HEK293 (cell line): ENCODE measurements at regions not wholly inside any gene's neighbourhood (a gene's known extent, or its start where the extent isn't known, plus 50 kb on each side); places are given as distances from the start of the nearest gene placed in this dataset.

Experiments used
- CTCF ChIA-PET: fragments of 350-600 bp; formaldehyde crosslinking; extraction: SDS; loops from one replicate; lab custom pipeline; 2021; ENCODE audit warnings: antibody characterized with exemption; lab: Yijun Ruan, JAX
- POLR2A ChIA-PET: fragments of 300-600 bp; formaldehyde crosslinking; extraction: SDS; loops from one replicate; lab custom pipeline; 2020; ENCODE audit warnings: antibody characterized with exemption, inconsistent platforms; lab: Yijun Ruan, JAX
- H3K27ac ChIP-seq: fragments of 200-500 bp; sonication (Bioruptor generic); 2 replicates; pipeline ENCODE4 v1.5.1; 2014; ENCODE audit warnings: low read depth, low read length, control low read depth, inconsistent platforms; ENCODE audit errors: extremely low read depth
- H3K36me3 ChIP-seq, 2 experiments: fragments of 200-500 bp in 1 of 2; sonication (Bioruptor generic) in 1 of 2; 1 replicate in 1 of 2; 2 replicates in 1 of 2; pipeline ENCODE4 v1.5.1; 2014 to 2017; ENCODE audit warnings: inconsistent platforms in 2 of 2, low read length in 2 of 2; ENCODE audit not compliant: control insufficient read depth in 2 of 2, insufficient read depth in 1 of 2
- H3K4me1 ChIP-seq: fragments of 200-500 bp; sonication (Bioruptor generic); 2 replicates; pipeline ENCODE4 v1.5.1; 2014; ENCODE audit warnings: mild to moderate bottlenecking, low read length, inconsistent platforms; ENCODE audit not compliant: control insufficient read depth, insufficient read depth
- H3K4me3 ChIP-seq: 2 replicates; pipeline ENCODE4 v1.5.1; 2011; ENCODE audit warnings: low read depth, mild to moderate bottlenecking, control low read depth, low read length, moderate library complexity
- H3K9me3 ChIP-seq: fragments of 200-500 bp; sonication (Bioruptor generic); 2 replicates; pipeline ENCODE4 v1.5.1; 2014; ENCODE audit warnings: low read depth, low read length, inconsistent platforms; ENCODE audit not compliant: control insufficient read depth, insufficient read depth
- EGR2 ChIP-seq: fragments of 450-650 bp; formaldehyde crosslinking; IDR thresholded peaks from 2 replicates; pipeline ENCODE4 v1.5.1; 2016; ENCODE audit warnings: low read depth, missing biosample characterization, missing genetic modification characterization
- GLI2 ChIP-seq: fragments of 450-650 bp; formaldehyde crosslinking; IDR thresholded peaks from 2 replicates; pipeline ENCODE4; 2017; ENCODE audit warnings: missing biosample characterization, missing genetic modification characterization, low read depth, borderline replicate concordance
- IKZF3 ChIP-seq: fragments of 450-650 bp; IDR thresholded peaks from 2 replicates; pipeline ENCODE4 v1.5.0; 2018; ENCODE audit warnings: missing biosample characterization, mild to moderate bottlenecking, missing genetic modification characterization, moderate library complexity
- SALL2 ChIP-seq: fragments of 450-650 bp; formaldehyde crosslinking; IDR thresholded peaks from 2 replicates; pipeline ENCODE4 v1.5.0; 2017; ENCODE audit warnings: missing biosample characterization, mild to moderate bottlenecking, missing genetic modification characterization, borderline replicate concordance
- SP2 ChIP-seq: fragments of 450-650 bp; formaldehyde crosslinking; IDR thresholded peaks from 2 replicates; pipeline ENCODE4 v1.5.1; 2016; ENCODE audit warnings: missing biosample characterization, missing genetic modification characterization
- SP3 ChIP-seq: fragments of 450-650 bp; formaldehyde crosslinking; IDR thresholded peaks from 2 replicates; pipeline ENCODE4 v1.5.1; 2016; ENCODE audit warnings: missing biosample characterization, missing genetic modification characterization
- ZBTB1 ChIP-seq: fragments of 450-650 bp; formaldehyde crosslinking; IDR thresholded peaks from 2 replicates; pipeline ENCODE4 v1.5.1; 2016; ENCODE audit warnings: missing biosample characterization, missing genetic modification characterization
- ZNF112 ChIP-seq: fragments of 450-650 bp; formaldehyde crosslinking; IDR thresholded peaks from 2 replicates; pipeline ENCODE4 v1.5.0; 2017; ENCODE audit warnings: missing biosample characterization, missing genetic modification characterization
- ZNF133 ChIP-seq: fragments of 450-650 bp; formaldehyde crosslinking; IDR thresholded peaks from 2 replicates; pipeline ENCODE4 v1.5.1; 2016; ENCODE audit warnings: missing biosample characterization, missing genetic modification characterization
- ZNF146 ChIP-seq: fragments of 450-650 bp; formaldehyde crosslinking; IDR thresholded peaks from 2 replicates; pipeline ENCODE4 v1.5.1; 2016; ENCODE audit warnings: missing biosample characterization, missing genetic modification characterization
- ZNF157 ChIP-seq: fragments of 450-650 bp; formaldehyde crosslinking; IDR thresholded peaks from 2 replicates; pipeline ENCODE4 v1.5.1; 2016; ENCODE audit warnings: missing biosample characterization, missing genetic modification characterization
- ZNF2 ChIP-seq: fragments of 450-650 bp; formaldehyde crosslinking; IDR thresholded peaks from 2 replicates; pipeline ENCODE4 v1.5.1; 2016; ENCODE audit warnings: missing biosample characterization, missing genetic modification characterization
- ZNF266 ChIP-seq: fragments of 450-650 bp; formaldehyde crosslinking; IDR thresholded peaks from 2 replicates; pipeline ENCODE4 v1.5.1; 2016; ENCODE audit warnings: missing biosample characterization, missing genetic modification characterization, low read depth
- ZNF335 ChIP-seq: fragments of 450-650 bp; formaldehyde crosslinking; conservative IDR thresholded peaks from 2 replicates; pipeline ENCODE4 v1.5.1; 2016; ENCODE audit warnings: missing biosample characterization, missing genetic modification characterization
- ZNF350 ChIP-seq: fragments of 450-650 bp; formaldehyde crosslinking; IDR thresholded peaks from 2 replicates; pipeline ENCODE4 v1.5.0; 2017; ENCODE audit warnings: missing biosample characterization, mild to moderate bottlenecking, missing genetic modification characterization
- ZNF366 ChIP-seq: fragments of 450-650 bp; formaldehyde crosslinking; conservative IDR thresholded peaks from 2 replicates; pipeline ENCODE4 v1.5.1; 2016; ENCODE audit warnings: missing biosample characterization, missing genetic modification characterization
- ZNF624 ChIP-seq: fragments of 450-650 bp; formaldehyde crosslinking; IDR thresholded peaks from 2 replicates; pipeline ENCODE4 v1.5.1; 2017; ENCODE audit warnings: missing biosample characterization, missing genetic modification characterization
- ZNF629 ChIP-seq: fragments of 450-650 bp; formaldehyde crosslinking; IDR thresholded peaks from 2 replicates; pipeline ENCODE4 v1.5.1; 2017; ENCODE audit warnings: missing biosample characterization, missing genetic modification characterization
- ZNF664 ChIP-seq: fragments of 450-650 bp; formaldehyde crosslinking; IDR thresholded peaks from 2 replicates; pipeline ENCODE4 v1.5.1; 2016; ENCODE audit warnings: missing biosample characterization, missing genetic modification characterization
- TF ChIP-seq, protein P1 (sequence below): fragments of 450-650 bp; formaldehyde crosslinking; IDR thresholded peaks from 2 replicates; pipeline ENCODE4 v1.5.1; 2016; ENCODE audit warnings: missing biosample characterization, missing genetic modification characterization
- TF ChIP-seq, protein P2 (sequence below): fragments of 450-650 bp; formaldehyde crosslinking; IDR thresholded peaks from 2 replicates; pipeline ENCODE4 v1.5.1; 2017; ENCODE audit warnings: missing biosample characterization, missing genetic modification characterization
- TF ChIP-seq, protein P3 (sequence below): fragments of 450-650 bp; formaldehyde crosslinking; IDR thresholded peaks from 2 replicates; pipeline ENCODE4 v1.5.1; 2016; ENCODE audit warnings: missing biosample characterization, missing genetic modification characterization, borderline replicate concordance
- TF ChIP-seq, protein P4 (sequence below): fragments of 450-650 bp; formaldehyde crosslinking; IDR thresholded peaks from 2 replicates; pipeline ENCODE4 v1.5.1; 2016; ENCODE audit warnings: missing biosample characterization, missing genetic modification characterization
- TF ChIP-seq, protein P5 (sequence below): fragments of 450-650 bp; formaldehyde crosslinking; IDR thresholded peaks from 2 replicates; pipeline ENCODE4 v1.5.1; 2016; ENCODE audit warnings: missing biosample characterization, missing genetic modification characterization
- TF ChIP-seq, protein P6 (sequence below): fragments of 450-650 bp; formaldehyde crosslinking; optimal IDR thresholded peaks from 2 replicates; pipeline ENCODE3; 2016; ENCODE audit warnings: missing biosample characterization, mild to moderate bottlenecking, missing genetic modification characterization

DNA sequence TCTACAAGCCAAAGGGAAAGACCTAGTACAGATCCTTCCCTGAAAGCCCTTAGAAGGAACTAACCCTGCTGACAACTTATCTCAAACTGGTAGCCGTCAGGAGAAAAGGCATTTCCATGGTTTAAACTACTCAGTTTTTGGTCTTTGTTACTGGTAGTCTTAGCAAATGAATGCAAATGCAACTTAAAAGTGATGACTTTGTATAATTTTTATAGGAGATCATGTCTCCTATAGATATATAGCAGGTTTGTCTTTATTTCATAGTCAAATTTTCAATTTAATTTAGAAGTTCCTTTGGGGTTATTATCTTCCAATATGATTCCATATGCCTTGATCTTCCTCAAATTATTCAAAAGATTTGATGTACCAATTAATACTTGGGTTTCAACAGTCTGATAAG is 1173.0 kb upstream of the CNTN5 start:
- H3K4me3 ChIP-seq: no peak overlapping the region
- no peak overlapping the region for H3K27ac ChIP-seq
- no peaks in the 10 kb centered on the region for H3K4me1 ChIP-seq
- H3K9me3 ChIP-seq: no peaks in the 10 kb centered on the region
- H3K36me3 ChIP-seq: no peaks in the 10 kb centered on the region
- CTCF ChIA-PET: no interaction called here
- POLR2A ChIA-PET: no interaction called here
- TF ChIP-seq ZNF2: no peak
- no peak for TF ChIP-seq SP2
- no peak for TF ChIP-seq SP3
- no peak for TF ChIP-seq ZNF624 (tag by site-specific recombination)

DNA sequence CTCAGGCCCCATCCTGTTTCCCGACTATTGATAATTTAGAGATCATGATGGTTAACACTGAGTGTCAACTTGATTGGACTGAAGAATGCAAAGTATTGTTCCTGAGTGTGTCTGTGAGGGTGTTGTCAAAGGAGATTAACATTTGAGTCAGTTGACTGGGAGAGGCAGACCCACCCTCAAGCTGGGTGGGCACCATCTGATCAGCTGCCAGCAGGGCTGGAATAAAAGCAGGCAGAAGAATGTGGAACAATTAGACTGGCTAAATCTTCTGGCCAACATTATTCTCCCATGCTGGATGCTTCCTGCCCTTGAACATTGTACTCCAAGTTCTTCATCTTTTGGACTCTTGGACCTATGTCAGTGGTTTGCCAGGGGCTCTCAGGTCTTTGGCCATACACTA is 1170.0 kb upstream of the CNTN5 start:
- no peak overlapping the region for H3K4me3 ChIP-seq
- CTCF ChIA-PET: no interaction called here
- H3K4me1 ChIP-seq: no peaks in the 10 kb centered on the region
- TF ChIP-seq ZNF335 (no peak), ZNF266 (no peak), ZNF146 (tag by site-specific recombination) (no peak), ZNF366 (no peak)
- TF ChIP-seq, protein P1, sequence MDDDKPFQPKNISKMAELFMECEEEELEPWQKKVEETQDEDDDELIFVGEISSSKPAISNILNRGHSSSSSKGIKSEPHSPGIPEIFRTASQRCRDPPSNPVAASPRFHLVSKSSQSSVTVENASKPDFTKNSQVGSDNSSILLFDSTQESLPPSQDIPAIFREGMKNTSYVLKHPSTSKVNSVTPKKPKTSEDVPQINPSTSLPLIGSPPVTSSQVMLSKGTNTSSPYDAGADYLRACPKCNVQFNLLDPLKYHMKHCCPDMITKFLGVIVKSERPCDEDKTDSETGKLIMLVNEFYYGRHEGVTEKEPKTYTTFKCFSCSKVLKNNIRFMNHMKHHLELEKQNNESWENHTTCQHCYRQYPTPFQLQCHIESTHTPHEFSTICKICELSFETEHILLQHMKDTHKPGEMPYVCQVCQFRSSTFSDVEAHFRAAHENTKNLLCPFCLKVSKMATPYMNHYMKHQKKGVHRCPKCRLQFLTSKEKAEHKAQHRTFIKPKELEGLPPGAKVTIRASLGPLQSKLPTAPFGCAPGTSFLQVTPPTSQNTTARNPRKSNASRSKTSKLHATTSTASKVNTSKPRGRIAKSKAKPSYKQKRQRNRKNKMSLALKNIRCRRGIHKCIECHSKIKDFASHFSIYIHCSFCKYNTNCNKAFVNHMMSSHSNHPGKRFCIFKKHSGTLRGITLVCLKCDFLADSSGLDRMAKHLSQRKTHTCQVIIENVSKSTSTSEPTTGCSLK (tag by site-specific recombination): no peak
- TF ChIP-seq, protein P2, sequence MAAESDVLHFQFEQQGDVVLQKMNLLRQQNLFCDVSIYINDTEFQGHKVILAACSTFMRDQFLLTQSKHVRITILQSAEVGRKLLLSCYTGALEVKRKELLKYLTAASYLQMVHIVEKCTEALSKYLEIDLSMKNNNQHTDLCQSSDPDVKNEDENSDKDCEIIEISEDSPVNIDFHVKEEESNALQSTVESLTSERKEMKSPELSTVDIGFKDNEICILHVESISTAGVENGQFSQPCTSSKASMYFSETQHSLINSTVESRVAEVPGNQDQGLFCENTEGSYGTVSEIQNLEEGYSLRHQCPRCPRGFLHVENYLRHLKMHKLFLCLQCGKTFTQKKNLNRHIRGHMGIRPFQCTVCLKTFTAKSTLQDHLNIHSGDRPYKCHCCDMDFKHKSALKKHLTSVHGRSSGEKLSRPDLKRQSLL: no peak
- TF ChIP-seq, all 188 proteins: peak for 0
- POLR2A ChIA-PET: no interaction called here
- H3K36me3 ChIP-seq: no peaks in the 10 kb centered on the region
- no peaks in the 10 kb centered on the region for H3K9me3 ChIP-seq
- no peak overlapping the region for H3K27ac ChIP-seq

DNA sequence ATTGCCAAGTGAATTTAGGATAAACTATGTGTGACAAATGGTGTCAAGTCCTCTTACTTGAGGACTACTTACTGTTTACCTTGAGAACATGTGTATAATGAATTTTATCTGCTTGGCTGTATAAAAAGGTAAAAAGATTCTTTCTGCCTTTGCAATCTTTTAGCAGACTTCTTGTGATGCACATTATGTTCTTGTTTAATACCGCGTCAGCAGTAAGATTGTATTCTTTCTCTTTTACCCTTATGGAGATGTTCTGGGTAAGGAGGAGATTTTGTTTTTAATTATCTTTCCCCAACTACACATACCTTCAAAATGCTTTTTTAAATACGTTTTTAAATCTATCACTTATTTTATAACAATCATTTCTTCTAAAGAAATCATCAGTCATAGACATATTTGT is 1166.4 kb upstream of the CNTN5 start:
- Histone ChIP-seq H3K36me3 (no peaks in the 10 kb centered on the region), H3K4me3 (no peak overlapping the region), H3K4me1 (no peaks in the 10 kb centered on the region), H3K27ac (no peak overlapping the region), H3K9me3 (no peaks in the 10 kb centered on the region)
- CTCF ChIA-PET: no interaction called here
- POLR2A ChIA-PET: no interaction called here
- TF ChIP-seq, protein P3, sequence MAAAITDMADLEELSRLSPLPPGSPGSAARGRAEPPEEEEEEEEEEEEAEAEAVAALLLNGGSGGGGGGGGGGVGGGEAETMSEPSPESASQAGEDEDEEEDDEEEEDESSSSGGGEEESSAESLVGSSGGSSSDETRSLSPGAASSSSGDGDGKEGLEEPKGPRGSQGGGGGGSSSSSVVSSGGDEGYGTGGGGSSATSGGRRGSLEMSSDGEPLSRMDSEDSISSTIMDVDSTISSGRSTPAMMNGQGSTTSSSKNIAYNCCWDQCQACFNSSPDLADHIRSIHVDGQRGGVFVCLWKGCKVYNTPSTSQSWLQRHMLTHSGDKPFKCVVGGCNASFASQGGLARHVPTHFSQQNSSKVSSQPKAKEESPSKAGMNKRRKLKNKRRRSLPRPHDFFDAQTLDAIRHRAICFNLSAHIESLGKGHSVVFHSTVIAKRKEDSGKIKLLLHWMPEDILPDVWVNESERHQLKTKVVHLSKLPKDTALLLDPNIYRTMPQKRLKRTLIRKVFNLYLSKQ (tag by site-specific recombination): no peak
- no peak for TF ChIP-seq ZBTB1 (tag by site-specific recombination)
- TF ChIP-seq SALL2 (tag by site-specific recombination): no peak
- no peak for TF ChIP-seq ZNF157 (tag by site-specific recombination)
- no peak for TF ChIP-seq ZNF133
- TF ChIP-seq ZNF629 (tag by site-specific recombination): no peak
- TF ChIP-seq, protein P4, sequence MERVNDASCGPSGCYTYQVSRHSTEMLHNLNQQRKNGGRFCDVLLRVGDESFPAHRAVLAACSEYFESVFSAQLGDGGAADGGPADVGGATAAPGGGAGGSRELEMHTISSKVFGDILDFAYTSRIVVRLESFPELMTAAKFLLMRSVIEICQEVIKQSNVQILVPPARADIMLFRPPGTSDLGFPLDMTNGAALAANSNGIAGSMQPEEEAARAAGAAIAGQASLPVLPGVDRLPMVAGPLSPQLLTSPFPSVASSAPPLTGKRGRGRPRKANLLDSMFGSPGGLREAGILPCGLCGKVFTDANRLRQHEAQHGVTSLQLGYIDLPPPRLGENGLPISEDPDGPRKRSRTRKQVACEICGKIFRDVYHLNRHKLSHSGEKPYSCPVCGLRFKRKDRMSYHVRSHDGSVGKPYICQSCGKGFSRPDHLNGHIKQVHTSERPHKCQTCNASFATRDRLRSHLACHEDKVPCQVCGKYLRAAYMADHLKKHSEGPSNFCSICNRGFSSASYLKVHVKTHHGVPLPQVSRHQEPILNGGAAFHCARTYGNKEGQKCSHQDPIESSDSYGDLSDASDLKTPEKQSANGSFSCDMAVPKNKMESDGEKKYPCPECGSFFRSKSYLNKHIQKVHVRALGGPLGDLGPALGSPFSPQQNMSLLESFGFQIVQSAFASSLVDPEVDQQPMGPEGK (tag by site-specific recombination): no peak
- TF ChIP-seq IKZF3 (tag by site-specific recombination): no peak
- TF ChIP-seq, protein P5, sequence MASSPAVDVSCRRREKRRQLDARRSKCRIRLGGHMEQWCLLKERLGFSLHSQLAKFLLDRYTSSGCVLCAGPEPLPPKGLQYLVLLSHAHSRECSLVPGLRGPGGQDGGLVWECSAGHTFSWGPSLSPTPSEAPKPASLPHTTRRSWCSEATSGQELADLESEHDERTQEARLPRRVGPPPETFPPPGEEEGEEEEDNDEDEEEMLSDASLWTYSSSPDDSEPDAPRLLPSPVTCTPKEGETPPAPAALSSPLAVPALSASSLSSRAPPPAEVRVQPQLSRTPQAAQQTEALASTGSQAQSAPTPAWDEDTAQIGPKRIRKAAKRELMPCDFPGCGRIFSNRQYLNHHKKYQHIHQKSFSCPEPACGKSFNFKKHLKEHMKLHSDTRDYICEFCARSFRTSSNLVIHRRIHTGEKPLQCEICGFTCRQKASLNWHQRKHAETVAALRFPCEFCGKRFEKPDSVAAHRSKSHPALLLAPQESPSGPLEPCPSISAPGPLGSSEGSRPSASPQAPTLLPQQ (tag by site-specific recombination): no peak
- no peak for TF ChIP-seq ZNF112 (tag by site-specific recombination)
- no peak for TF ChIP-seq EGR2 (tag by site-specific recombination)
- no peak for TF ChIP-seq ZNF350
- TF ChIP-seq, protein P6, sequence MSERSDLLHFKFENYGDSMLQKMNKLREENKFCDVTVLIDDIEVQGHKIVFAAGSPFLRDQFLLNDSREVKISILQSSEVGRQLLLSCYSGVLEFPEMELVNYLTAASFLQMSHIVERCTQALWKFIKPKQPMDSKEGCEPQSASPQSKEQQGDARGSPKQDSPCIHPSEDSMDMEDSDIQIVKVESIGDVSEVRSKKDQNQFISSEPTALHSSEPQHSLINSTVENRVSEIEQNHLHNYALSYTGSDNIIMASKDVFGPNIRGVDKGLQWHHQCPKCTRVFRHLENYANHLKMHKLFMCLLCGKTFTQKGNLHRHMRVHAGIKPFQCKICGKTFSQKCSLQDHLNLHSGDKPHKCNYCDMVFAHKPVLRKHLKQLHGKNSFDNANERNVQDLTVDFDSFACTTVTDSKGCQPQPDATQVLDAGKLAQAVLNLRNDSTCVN (tag by site-specific recombination): no peak
- no peak for TF ChIP-seq ZNF664 (tag by site-specific recombination)
- TF ChIP-seq GLI2 (tag by site-specific recombination): no peak
